ENCODE measurements at regions not wholly inside any gene's neighbourhood (a gene's known extent, or its start where the extent isn't known, plus 50 kb on each side); places are given as distances from the start of the nearest gene placed in this dataset.

DNA sequence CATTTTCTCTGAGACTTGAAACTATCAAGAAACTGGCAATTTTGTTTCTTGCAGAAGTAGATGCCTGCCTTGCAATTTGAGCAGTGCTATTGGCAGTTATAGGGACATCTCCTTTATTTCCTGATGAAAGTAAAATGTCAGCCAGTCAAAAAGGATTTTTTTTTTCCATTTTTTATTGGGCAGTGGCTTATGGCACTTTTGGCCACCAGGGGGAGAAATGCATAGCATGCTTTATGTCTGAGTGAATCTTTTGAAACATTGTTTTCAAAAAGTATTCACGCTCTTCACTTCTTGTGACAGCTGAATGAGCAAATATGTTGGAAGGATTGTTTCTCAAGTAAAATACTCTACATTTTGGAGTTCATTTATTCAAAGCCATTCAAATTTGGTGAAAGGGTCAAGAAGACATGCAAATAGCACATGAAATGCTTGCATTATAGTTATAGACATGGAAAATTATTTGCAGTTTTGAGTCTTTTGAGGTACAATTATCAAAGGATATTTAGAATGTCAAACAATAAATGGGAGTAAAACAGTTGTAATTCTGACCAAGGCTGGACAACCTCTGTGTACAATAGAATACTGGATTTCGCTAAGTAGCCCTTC, 491.0 kb downstream of the CDH2 start:
- peak; percentile 32 for DNase-seq

DNA sequence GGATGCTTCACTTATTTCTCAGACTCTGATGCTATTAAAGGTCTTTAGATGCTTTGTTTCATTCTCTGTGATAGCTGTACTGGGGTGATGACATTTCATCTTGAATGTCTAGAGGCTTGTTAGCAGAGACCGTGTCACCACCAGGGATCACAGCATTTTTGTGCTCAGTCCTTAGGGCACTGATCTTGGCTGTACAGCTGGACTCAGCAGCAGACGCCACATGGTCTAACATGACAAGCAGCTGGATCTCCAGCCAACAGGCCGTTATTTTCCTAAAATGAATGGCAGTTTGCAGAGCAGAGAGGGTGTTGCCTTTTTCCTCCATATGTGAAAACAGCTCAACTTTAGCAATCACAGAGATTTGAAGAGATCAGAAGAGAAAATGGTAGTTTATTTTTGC, 491.8 kb downstream of the CDH2 start:
- DNase-seq, result no peak

DNA sequence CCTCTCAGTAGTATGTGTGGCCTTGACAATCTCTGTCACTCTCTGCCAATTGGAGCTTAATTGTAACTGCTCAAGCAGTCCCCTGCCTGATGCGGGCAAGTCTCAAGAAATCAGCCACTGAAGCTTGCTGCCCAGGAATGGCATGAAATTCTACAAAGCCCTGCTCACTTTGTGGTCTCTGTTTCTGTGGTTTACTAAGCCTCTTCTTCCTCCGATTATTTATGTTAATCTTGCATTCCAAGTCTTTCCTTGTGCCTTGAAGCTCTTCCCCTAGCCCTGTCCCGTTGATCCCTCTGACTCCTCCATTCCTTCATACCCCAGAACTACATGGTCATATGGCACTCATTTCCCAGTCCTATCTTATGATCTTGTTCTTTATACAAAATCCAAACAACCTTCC, 489.3 kb upstream of the CHST9 start:
- DNase-seq, result no peak

- DNase-seq, result no peak
Measured at GRCh38 chr18:27673861-27674260, 488.8 kb upstream of the CHST9 start.

GRCh38 chr18:27668158-27668557, 483.1 kb upstream of the CHST9 start:
- DNase-seq, result no peak

DNA sequence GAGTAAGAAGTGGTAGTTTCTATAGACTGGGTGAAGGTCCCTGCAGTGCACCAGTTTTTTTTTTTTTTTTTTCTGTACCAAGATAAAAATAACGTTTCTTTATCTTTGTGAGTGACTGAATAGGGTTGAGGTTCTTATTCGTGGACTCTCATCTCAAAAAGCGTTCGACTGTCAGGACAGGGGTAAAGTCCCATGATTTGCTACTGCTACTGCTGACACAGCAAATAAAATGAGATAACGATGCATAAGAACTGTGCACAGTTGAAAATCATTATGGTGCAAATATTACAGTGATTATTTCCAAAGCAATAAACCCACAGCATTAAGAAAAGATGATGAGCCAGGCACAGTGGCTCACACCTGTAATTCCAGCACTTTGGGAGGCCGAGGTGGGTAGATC, 482.0 kb upstream of the CHST9 start:
- no peak for DNase-seq

GRCh38 chr18:27666016-27666415, 480.9 kb upstream of the CHST9 start:
- DNase-seq, result no peak

DNA sequence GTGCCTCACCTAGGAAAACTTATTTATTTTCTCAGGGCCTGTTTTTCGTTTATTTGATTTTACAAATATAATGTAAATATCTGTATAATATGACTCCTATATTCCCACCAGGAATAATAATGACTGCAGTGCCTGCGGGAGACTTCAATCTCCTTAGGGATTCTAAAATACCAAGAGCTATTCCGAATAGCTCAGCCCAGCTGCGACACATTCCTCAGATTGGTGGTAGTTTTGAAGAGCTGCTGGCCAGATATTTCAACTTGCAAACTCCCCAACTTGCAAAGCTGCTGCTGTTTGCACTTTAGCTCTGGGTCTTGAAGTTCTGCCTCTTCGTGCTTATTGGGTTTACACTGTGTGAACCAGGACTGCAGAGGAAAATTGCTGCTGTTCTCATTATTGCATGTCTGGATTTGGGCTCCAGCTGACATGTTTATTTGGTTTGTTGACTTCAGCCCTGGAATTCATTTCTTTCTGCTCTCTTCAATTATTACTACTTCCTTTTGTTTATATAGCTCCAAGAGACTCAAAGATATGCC, 480.2 kb upstream of the CHST9 start:
- no peak for DNase-seq

DNA sequence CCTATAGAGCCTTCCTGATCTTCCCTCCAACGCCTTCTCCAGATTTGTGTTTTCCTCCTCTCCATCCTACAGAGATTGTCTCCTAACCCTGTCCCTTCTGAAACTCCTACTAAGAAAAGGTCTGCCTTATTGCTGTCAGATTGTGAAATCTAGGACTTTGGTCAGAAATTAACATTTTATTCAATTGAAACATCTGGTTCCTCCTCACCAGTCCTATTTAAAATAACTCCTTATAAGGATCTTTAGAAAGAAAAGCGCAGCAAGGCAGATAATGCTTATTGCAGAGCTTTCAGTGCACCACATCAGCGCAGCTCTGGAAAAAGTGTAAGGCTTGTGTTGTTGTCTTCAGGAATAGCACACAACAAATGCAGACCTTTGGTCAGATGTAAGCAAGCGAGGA, 477.8 kb upstream of the CHST9 start:
- DNase-seq, result no peak

- DNase-seq, result no peak
Measured at GRCh38 chr18:27662537-27662936, 477.4 kb upstream of the CHST9 start.

GRCh38 chr18:27661320-27662018, 476.4 kb upstream of the CHST9 start:
- DNase-seq, result no peak

DNA sequence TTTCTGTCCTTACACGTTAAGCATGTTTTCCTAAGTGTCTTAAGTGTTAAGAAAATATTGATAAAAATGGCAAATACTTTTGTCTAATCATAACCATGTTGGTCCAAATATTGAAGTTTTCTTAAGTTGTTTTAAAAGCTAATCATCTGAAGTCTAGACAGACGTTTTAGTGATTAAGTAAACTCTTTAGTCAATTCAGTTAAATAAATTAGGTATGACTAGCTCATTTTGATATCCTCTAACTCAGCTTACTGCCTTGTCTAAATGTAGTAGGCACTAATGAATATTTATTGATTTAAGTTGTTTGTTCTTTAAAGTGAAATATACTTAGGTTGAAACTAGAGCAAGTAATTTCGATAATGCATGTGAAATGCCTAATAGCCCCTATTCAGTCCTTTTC, 471.8 kb upstream of the CHST9 start:
- DNase-seq, result no peak

DNA sequence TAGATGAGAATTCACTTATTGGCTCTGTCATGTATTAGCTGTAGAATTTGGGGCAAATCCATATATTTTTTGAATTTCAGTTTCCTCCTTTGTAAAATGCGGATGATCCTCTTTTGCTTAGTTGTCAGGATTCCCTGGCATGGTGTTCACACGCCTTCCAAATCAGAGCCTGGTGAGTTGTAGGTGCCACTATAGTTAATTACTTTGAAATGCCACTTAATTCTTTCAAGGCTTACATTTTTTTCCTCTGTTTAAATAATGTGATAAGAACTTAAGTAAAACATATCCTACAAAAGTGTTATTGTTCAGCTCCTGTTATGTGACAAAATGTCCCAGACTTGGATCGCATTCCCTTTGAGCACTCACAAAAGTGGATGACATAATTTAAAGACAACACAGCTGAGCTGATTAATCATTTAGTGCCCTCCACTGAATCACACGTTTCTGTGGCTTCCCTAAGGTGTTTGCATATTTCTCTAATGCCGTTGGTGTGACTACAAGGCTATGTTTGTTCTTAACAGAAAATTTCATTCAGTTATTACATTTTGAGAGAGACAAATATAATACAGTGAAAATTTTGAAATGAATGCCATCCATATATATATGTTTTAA, 471.2 kb upstream of the CHST9 start:
- no peak for DNase-seq

DNA sequence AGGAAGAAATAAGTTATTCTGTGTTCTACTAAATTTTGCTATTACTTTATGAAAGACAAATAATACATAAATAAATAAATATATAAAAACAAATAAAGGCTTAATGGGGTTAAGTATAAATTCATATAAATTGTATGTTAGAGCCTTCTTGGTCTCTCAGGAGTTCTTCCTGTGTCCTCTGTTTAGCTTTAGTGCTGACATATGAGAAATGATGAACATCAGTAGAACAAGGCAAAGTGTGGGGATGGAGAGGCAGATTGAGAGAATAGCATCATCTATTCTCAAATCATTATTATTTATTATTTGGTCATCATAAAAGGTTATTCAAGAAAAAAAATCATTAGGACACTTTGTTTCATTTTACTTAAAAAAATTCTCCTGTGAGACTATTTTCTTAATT, 468.1 kb upstream of the CHST9 start:
- no peak for DNase-seq

GRCh38 chr18:27652480-27653121, 467.5 kb upstream of the CHST9 start:
- no peak for DNase-seq

GRCh38 chr18:27649621-27650020, 464.5 kb upstream of the CHST9 start:
- DNase-seq, result no peak

- DNase-seq, result no peak
Measured at GRCh38 chr18:27645929-27646328, 460.8 kb upstream of the CHST9 start.

GRCh38 chr18:27636576-27637085, 451.5 kb upstream of the CHST9 start:
- peak; percentile 50 for DNase-seq

GRCh38 chr18:27632706-27633105, 447.6 kb upstream of the CHST9 start:
- no peak for DNase-seq

DNA sequence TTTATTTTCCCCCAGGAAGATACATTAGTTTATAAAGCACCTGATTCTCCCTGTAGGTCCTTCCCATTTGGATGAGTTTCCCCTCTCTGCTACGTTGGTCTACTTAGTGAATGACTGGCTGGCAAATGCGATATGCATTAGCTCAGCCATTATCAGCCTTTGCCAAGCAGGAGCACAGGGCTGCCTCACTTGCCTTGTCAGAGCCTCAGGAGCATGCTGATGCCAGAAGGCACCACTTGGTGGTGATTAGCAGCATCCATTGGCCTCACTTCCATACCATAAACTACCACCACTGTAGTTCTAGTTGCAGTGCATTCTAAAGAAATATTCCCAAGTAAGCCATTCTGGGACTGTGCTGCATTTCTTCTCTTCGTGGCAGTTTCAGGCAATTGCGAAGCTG, 442.8 kb upstream of the CHST9 start:
- no peak for DNase-seq

DNA sequence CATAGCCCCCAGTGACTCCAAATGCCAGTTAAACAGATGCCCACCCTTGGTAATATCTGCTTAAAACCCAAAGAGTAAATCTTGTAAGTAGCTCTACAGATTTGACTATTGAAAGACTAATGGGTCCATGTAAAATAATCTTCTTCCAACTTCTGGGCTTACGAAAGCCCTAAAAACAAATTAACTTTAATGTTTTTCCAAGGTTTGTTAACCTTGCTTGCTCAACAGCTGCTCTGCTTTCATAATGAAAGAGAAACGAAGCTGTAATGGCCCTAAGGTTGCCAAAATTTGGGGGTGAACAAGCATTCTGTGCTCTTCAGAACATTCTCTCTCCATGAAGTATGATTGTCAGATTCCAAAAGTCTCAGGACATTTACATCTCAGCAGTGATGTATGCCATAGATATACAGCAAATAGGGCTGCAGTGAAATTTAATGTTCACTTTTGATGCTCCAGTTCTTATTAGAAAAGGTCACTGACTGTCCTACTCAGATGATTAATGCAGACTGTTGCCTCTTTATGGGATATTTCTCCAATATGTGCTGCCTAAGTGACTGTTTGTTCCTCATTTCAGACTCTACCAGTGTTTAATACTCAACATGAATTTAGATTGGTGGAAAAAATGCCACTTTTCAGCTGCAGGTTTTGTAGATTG, 436.3 kb upstream of the CHST9 start:
- DNase-seq, result no peak

DNA sequence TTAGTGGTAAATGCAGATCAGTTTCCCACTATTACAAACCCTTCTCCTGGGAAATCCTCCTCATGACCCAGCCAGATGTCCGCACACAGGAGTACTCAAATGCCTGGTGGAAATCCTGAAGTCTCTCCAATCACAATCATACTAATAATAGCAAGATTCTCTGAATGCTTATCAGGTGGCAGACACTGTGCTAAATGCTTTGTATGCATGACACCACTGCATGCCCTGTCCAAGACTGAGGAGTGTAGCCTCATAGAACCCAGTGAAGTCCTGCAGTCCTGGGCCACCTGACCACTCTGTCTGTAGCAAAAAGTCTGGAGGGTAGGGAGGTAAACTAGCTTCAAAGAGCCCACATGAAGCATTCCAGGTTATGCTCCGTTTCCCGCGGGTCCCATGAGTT, 434.8 kb upstream of the CHST9 start:
- DNase-seq, result no peak
